Cardiac fibroblast (primary cell): ENCODE measurements at regions not wholly inside any gene's neighbourhood (a gene's known extent, or its start where the extent isn't known, plus 50 kb on each side); places are given as distances from the start of the nearest gene placed in this dataset.
A peak's percentile ranks its signal among the peaks of the same experiment; 100 is the strongest.
"Not testable (repeated sequence)": the region's sequence is repeated elsewhere in the genome, so short reads cannot be mapped to it uniquely, and the experiment has no call there.

Source experiments
- DNase-seq, 2 donors: peaks; one replicate each; pipeline versions ENCODE4 v3.0.0 to v3.0.0-alpha.2; 2010; ENCODE audit warnings: low read depth in 2 of 2
- H3K4me3 ChIP-seq, 2 donors: replicated peaks in 1 of 2; 1 replicate in 1 of 2; 2 replicates in 1 of 2; pipeline ENCODE4 v1.5.1; 2011; ENCODE audit warnings: low read depth in 2 of 2, low read length in 2 of 2, mild to moderate bottlenecking in 2 of 2, moderate library complexity in 1 of 2
- CTCF ChIP-seq: IDR thresholded peaks from one replicate; pipeline ENCODE4 v1.5.1; 2011; ENCODE audit warnings: low read depth, mild to moderate bottlenecking, low read length, inconsistent platforms

GRCh38 chr6:146938266-146938665 lies 266.0 kb upstream of the STXBP5 start:
- peak in 1 of 2 donors; percentile 19 for DNase-seq
- no peak overlapping the region for H3K4me3 ChIP-seq
- no peak for TF ChIP-seq CTCF

- DNase-seq, result peak in 1 of 2 donors; percentile 3
- not testable (repeated sequence) for H3K4me3 ChIP-seq
Observed at GRCh38 chr6:146939456-146939855, 264.8 kb upstream of the STXBP5 start.

GRCh38 chr6:146943664-146944063 lies 260.6 kb upstream of the STXBP5 start:
- DNase-seq, result no peak
- no peak overlapping the region for H3K4me3 ChIP-seq
- no peak for TF ChIP-seq CTCF

- DNase-seq, result no peak
- no peak for TF ChIP-seq CTCF
- no peak overlapping the region for H3K4me3 ChIP-seq
Observed at GRCh38 chr6:146944077-146944476, 260.1 kb upstream of the STXBP5 start.

GRCh38 chr6:146944809-146945208 lies 259.4 kb upstream of the STXBP5 start:
- no peak for DNase-seq
- no peak overlapping the region for H3K4me3 ChIP-seq
- no peak for TF ChIP-seq CTCF

- H3K4me3 ChIP-seq, result no peak overlapping the region
- no peak for DNase-seq
- TF ChIP-seq CTCF, result no peak
Observed at GRCh38 chr6:146946559-146946958, 257.7 kb upstream of the STXBP5 start.

GRCh38 chr6:146948790-146949342 lies 255.4 kb upstream of the STXBP5 start:
- H3K4me3 ChIP-seq, result no peak overlapping the region
- DNase-seq, result peak in 1 of 2 donors; percentile 48
- TF ChIP-seq CTCF, result no peak
